Trophoblast cell (in vitro differentiated cells and primary cell): ENCODE measurements at regions not wholly inside any gene's neighbourhood (a gene's known extent, or its start where the extent isn't known, plus 50 kb on each side); places are given as distances from the start of the nearest gene placed in this dataset.

ENCODE experiments used
- DNase-seq, 2 donors: peaks; one replicate each; pipeline ENCODE4 v3.0.0-alpha.2; 2016
- H2AFZ ChIP-seq: 2 replicates; pipeline ENCODE4 v1.6.1; 2013; ENCODE audit warnings: low read length, moderate library complexity, mild to moderate bottlenecking; ENCODE audit not compliant: insufficient read depth, poor library complexity
- H2AK5ac ChIP-seq: 2 replicates; pipeline ENCODE4 v1.6.1; 2013; ENCODE audit warnings: mild to moderate bottlenecking, low read length
- H2BK120ac ChIP-seq: 2 replicates; pipeline ENCODE4 v1.6.1; 2013; ENCODE audit warnings: low read length, mild to moderate bottlenecking, moderate library complexity; ENCODE audit not compliant: insufficient read depth, poor library complexity
- H2BK12ac ChIP-seq: 2 replicates; pipeline ENCODE4 v1.6.1; 2013; ENCODE audit warnings: mild to moderate bottlenecking, low read length, moderate library complexity
- H2BK5ac ChIP-seq: 2 replicates; pipeline ENCODE4 v1.6.1; 2013; ENCODE audit warnings: low read length, low read depth, moderate library complexity, mild to moderate bottlenecking; ENCODE audit not compliant: poor library complexity
- H3K14ac ChIP-seq: 2 replicates; pipeline ENCODE4 v1.6.1; 2013; ENCODE audit warnings: mild to moderate bottlenecking, low read length
- H3K18ac ChIP-seq: 2 replicates; pipeline ENCODE4 v1.6.1; 2013; ENCODE audit warnings: mild to moderate bottlenecking, low read length
- H3K23ac ChIP-seq: 2 replicates; pipeline ENCODE4 v1.6.1; 2013; ENCODE audit warnings: low read length
- H3K27ac ChIP-seq: 2 replicates; pipeline ENCODE4 v1.5.1; 2013; ENCODE audit warnings: low read depth, mild to moderate bottlenecking, inconsistent platforms, low read length, moderate library complexity
- H3K27me3 ChIP-seq: 2 replicates; pipeline ENCODE4 v1.6.1; 2013; ENCODE audit warnings: inconsistent platforms, mild to moderate bottlenecking, low read length, moderate library complexity; ENCODE audit not compliant: insufficient read depth
- H3K36me3 ChIP-seq, 2 experiments: 1 replicate in 1 of 2; 2 replicates in 1 of 2; pipeline ENCODE4 v1.6.1; 2013; ENCODE audit warnings: low read length in 2 of 2, mild to moderate bottlenecking in 2 of 2, moderate library complexity in 1 of 2; ENCODE audit not compliant: insufficient read depth in 2 of 2, control insufficient read depth in 1 of 2
- H3K4ac ChIP-seq: 2 replicates; pipeline ENCODE4 v1.6.1; 2013; ENCODE audit warnings: low read depth, mild to moderate bottlenecking, low read length, moderate library complexity
- H3K4me1 ChIP-seq, 2 experiments: 1 replicate in 1 of 2; 2 replicates in 1 of 2; pipeline ENCODE4 v1.6.1; 2013; ENCODE audit warnings: low read length in 2 of 2, mild to moderate bottlenecking in 2 of 2, moderate library complexity in 1 of 2; ENCODE audit not compliant: insufficient read depth in 2 of 2, control insufficient read depth in 1 of 2
- H3K4me2 ChIP-seq: 2 replicates; pipeline ENCODE4 v1.6.1; 2013; ENCODE audit warnings: inconsistent platforms, mild to moderate bottlenecking, low read length, moderate library complexity
- H3K4me3 ChIP-seq: 2 replicates; pipeline ENCODE4 v1.5.1; 2013; ENCODE audit warnings: mild to moderate bottlenecking, low read depth, low read length, inconsistent platforms
- H3K79me1 ChIP-seq: one replicate; pipeline ENCODE4 v1.6.1; 2013; ENCODE audit warnings: low read length
- H3K79me2 ChIP-seq: 2 replicates; pipeline ENCODE4 v1.6.1; 2013; ENCODE audit warnings: low read length, mild to moderate bottlenecking; ENCODE audit not compliant: control insufficient read depth, insufficient read depth, poor library complexity
- H3K9ac ChIP-seq: 2 replicates; pipeline ENCODE4 v1.6.1; 2013; ENCODE audit warnings: mild to moderate bottlenecking, low read length
- H3K9me3 ChIP-seq: 2 replicates; pipeline ENCODE4 v1.6.1; 2013; ENCODE audit warnings: low read depth, mild to moderate bottlenecking, control low read depth, inconsistent platforms, low read length; ENCODE audit not compliant: insufficient read depth
- H4K12ac ChIP-seq: 2 replicates; pipeline ENCODE4 v1.6.1; 2013; ENCODE audit warnings: low read depth, mild to moderate bottlenecking, low read length, moderate library complexity
- H4K8ac ChIP-seq: 2 replicates; pipeline ENCODE4 v1.6.1; 2013; ENCODE audit warnings: low read depth, mild to moderate bottlenecking, low read length, moderate library complexity
- H4K91ac ChIP-seq: one replicate; pipeline ENCODE4 v1.6.1; 2013; ENCODE audit warnings: low read depth, mild to moderate bottlenecking, low read length, moderate library complexity
- WGBS: extraction: QIAGEN DNeasy Blood & Tissue Kit; methylation state at CpG from one replicate; pipeline ENCODE4 v1.1.7; 2013; ENCODE audit warnings: missing lambda C conversion rate; ENCODE audit not compliant: insufficient read length, insufficient coverage; ENCODE audit errors: extremely low coverage; 5-methylcytosine and 5-hydroxymethylcytosine counted together

DNA sequence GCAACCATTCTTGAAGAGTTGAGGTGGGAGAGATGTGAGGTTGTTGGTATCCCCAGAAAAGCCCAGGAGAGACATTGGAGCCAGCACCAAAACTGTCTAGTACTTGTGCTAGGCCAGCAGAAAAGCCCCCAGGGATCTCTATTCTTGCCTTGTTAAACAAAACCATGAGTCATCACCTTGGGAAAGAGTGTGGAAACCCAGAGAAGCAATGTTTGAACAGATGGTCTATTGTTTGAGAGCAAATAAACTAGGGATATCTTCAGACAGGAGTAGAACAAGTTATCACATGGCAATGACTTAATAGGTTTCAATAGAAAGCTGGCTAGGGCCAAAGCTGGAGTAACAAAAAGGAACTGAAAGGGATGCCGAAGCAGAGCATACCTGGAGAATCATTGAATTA is 195.7 kb upstream of the CASK start:
- Histone ChIP-seq H4K91ac (no peak overlapping the region), H3K23ac (no peak overlapping the region), H2BK12ac (no peak overlapping the region), H3K9me3 (no peaks in the 10 kb centered on the region), H2BK120ac (no peak overlapping the region), H3K18ac (no peak overlapping the region), H4K12ac (no peak overlapping the region), H3K79me1 (peaks cover 2% of the 10 kb centered on the region), H2BK5ac (no peak overlapping the region), H3K4me1 (no peaks in the 10 kb centered on the region), H3K4me2 (no peak overlapping the region), H4K8ac (no peak overlapping the region), H2AK5ac (no peak overlapping the region), H3K79me2 (no peaks in the 10 kb centered on the region), H3K9ac (no peak overlapping the region), H3K4ac (no peak overlapping the region), H3K14ac (no peak overlapping the region), H2AFZ (no peak overlapping the region), H3K27me3 (no peaks in the 10 kb centered on the region), H3K27ac (no peak overlapping the region), H3K36me3 (no peaks in the 10 kb centered on the region), H3K4me3 (no peak overlapping the region)
- no CpG with 5 or more reads among the region's 1 CpG for WGBS
- no peak for DNase-seq

DNA sequence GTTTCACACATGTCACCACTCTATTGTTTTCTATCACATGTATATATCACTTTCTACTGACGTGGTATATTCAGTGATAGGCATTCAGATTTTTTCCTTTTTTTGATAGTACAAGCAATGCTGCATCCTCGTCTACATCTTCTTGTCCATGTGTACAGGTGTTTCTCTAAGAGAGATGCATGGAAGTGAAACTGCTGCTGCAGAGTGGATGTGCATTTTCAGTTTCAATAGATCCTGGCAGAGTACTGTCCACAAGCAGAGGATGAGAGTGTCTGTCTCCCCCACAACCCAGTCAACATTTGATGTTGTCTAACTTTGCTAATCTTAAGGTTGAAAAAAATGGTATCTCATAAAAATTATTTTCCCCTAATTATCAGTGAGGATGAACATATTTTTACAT is 194.0 kb upstream of the CASK start:
- no peak overlapping the region for H3K18ac ChIP-seq
- no peaks in the 10 kb centered on the region for H3K79me2 ChIP-seq
- no peak overlapping the region for H3K4ac ChIP-seq
- H3K9me3 ChIP-seq, result no peaks in the 10 kb centered on the region
- no peak overlapping the region for H2BK120ac ChIP-seq
- H3K79me1 ChIP-seq, result peaks cover 2% of the 10 kb centered on the region
- H2AFZ ChIP-seq, result no peak overlapping the region
- no peak overlapping the region for H3K27ac ChIP-seq
- no peak overlapping the region for H3K23ac ChIP-seq
- no peak for DNase-seq
- H3K4me1 ChIP-seq, result no peaks in the 10 kb centered on the region
- H2BK12ac ChIP-seq, result no peak overlapping the region
- H3K14ac ChIP-seq, result no peak overlapping the region
- H3K4me3 ChIP-seq, result no peak overlapping the region
- H3K36me3 ChIP-seq, result no peaks in the 10 kb centered on the region
- H3K4me2 ChIP-seq, result no peak overlapping the region
- H4K8ac ChIP-seq, result no peak overlapping the region
- H2AK5ac ChIP-seq, result no peak overlapping the region
- no peak overlapping the region for H4K12ac ChIP-seq
- no peak overlapping the region for H2BK5ac ChIP-seq
- no peak overlapping the region for H3K9ac ChIP-seq
- no CpG with 5 or more reads among the region's 2 CpGs for WGBS
- no peak overlapping the region for H4K91ac ChIP-seq
- H3K27me3 ChIP-seq, result no peaks in the 10 kb centered on the region

DNA sequence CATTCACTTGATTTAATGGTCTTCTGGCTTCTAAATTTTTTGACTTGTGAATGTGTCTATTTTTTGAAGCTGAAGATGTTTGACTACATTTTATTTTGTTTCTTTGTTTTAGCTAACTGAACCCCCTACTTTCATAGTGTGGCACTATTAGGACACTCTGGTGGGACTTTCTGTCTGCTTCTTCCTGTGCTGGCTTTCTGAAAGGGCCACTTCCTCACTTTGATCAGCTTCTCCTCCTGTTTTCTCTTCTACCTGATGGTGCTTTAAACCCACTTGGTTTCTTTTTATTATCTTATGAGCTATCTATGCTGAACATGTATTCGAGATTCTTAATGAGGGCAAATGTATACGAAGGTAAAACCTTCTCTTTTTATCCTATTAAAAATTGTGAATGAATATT is 186.1 kb upstream of the CASK start:
- H3K4me1 ChIP-seq, result peaks cover 0 to 4% of the 10 kb centered on the region in 2 experiments

DNA sequence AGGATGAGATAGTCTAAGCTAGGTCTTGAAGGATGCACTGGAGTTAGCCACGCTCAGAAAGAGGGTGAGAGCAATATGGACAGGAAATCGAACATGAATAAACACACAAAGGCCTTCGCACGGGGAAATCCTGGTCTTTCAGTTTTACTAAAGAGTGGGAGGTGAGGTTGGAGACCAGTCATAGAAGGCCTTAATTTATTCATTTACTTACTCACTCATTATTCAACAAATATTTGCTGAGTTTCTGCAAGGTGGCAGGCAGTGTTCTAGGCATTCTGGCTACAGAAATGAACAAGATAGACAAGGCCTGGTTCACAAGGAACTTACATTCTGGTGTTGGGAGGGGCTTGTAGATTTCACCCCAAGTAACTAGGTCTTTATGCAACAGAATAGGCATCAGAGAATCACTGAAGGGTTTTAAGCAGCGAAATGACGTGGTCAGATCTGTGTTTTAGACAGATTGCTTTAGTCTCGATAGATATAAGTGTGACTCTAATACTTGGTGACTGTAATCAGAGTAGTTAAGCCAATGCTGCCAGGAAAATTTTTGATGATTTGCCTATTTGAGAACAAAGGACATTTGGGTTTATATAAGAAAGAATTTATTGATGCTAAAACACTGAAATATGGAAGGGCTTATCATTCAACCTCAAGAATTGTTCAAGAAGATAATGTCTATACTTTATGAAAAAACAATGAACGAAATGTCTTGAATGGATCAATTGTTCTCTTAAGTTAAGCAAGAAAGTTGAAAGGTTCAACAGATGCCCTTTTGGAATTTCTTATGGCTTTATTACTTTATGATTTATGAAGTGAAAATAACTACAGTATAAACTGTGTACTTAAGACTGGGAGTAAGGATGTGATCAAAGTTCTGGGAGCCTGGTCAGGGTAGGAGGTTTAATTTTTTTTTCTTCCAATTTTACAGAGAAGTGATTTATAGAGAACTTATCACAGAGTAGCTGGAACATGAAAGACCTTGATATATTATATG is 184.4 kb upstream of the CASK start:
- no peak overlapping the region for H3K18ac ChIP-seq
- no peak overlapping the region for H4K8ac ChIP-seq
- H3K4me2 ChIP-seq, result no peak overlapping the region
- no CpG with 5 or more reads among the region's 8 CpGs for WGBS
- no peak overlapping the region for H2AK5ac ChIP-seq
- H3K9ac ChIP-seq, result no peak overlapping the region
- no peak overlapping the region for H3K4me3 ChIP-seq
- no peak overlapping the region for H2BK120ac ChIP-seq
- H2AFZ ChIP-seq, result no peak overlapping the region
- H3K9me3 ChIP-seq, result no peaks in the 10 kb centered on the region
- H3K14ac ChIP-seq, result no peak overlapping the region
- no peak for DNase-seq
- no peaks in the 10 kb centered on the region for H3K36me3 ChIP-seq
- no peak overlapping the region for H4K91ac ChIP-seq
- H3K4ac ChIP-seq, result no peak overlapping the region
- no peak overlapping the region for H3K23ac ChIP-seq
- H2BK12ac ChIP-seq, result no peak overlapping the region
- H3K79me2 ChIP-seq, result no peaks in the 10 kb centered on the region
- no peak overlapping the region for H3K27ac ChIP-seq
- no peak overlapping the region for H2BK5ac ChIP-seq
- peaks cover 0 to 4% of the 10 kb centered on the region in 2 experiments for H3K4me1 ChIP-seq
- H3K27me3 ChIP-seq, result no peaks in the 10 kb centered on the region
- no peak overlapping the region for H4K12ac ChIP-seq
- H3K79me1 ChIP-seq, result no peaks in the 10 kb centered on the region

More for the DNA sequence above, 186.1 kb upstream of the CASK start:
- H3K9ac ChIP-seq, result no peak overlapping the region
- no peak overlapping the region for H4K8ac ChIP-seq
- no peak overlapping the region for H2BK120ac ChIP-seq
- H3K27ac ChIP-seq, result no peak overlapping the region
- no peak overlapping the region for H3K23ac ChIP-seq
- H3K18ac ChIP-seq, result no peak overlapping the region
- no peak overlapping the region for H4K91ac ChIP-seq
- WGBS, result no CpG with 5 or more reads among the region's 2 CpGs
- no peaks in the 10 kb centered on the region for H3K9me3 ChIP-seq
- no peaks in the 10 kb centered on the region for H3K79me2 ChIP-seq
- no peak overlapping the region for H2BK5ac ChIP-seq
- H3K79me1 ChIP-seq, result no peaks in the 10 kb centered on the region
- no peak overlapping the region for H3K4me3 ChIP-seq
- no peak overlapping the region for H2AK5ac ChIP-seq
- H3K27me3 ChIP-seq, result no peaks in the 10 kb centered on the region
- no peaks in the 10 kb centered on the region for H3K36me3 ChIP-seq
- no peak overlapping the region for H2BK12ac ChIP-seq
- H3K4ac ChIP-seq, result no peak overlapping the region
- no peak overlapping the region for H4K12ac ChIP-seq
- H2AFZ ChIP-seq, result no peak overlapping the region
- DNase-seq, result no peak
- no peak overlapping the region for H3K4me2 ChIP-seq
- no peak overlapping the region for H3K14ac ChIP-seq
